HG02610 (cell line): ENCODE measurements at regions not wholly inside any gene's neighbourhood (a gene's known extent, or its start where the extent isn't known, plus 50 kb on each side); places are given as distances from the start of the nearest gene placed in this dataset.

Source experiments
- ATAC-seq: cut with Tn5 transposase; IDR thresholded peaks from one replicate; pipeline ENCODE4 v1.9.1; 2021; ENCODE audit warnings: mild to moderate bottlenecking, moderate library complexity; ENCODE audit not compliant: unreplicated experiment

- no peak for ATAC-seq
Observed at GRCh38 chr18:78087338-78087737, 837.7 kb downstream of the GALR1 start.

- no peak for ATAC-seq
Observed at GRCh38 chr18:78090584-78090983, 840.9 kb downstream of the GALR1 start.

- no peak for ATAC-seq
Observed at GRCh38 chr18:78092901-78093300, 843.3 kb downstream of the GALR1 start.

GRCh38 chr18:78099979-78100588, 850.4 kb downstream of the GALR1 start:
- ATAC-seq = no peak

- ATAC-seq = no peak
Observed at GRCh38 chr18:78101091-78101490, 851.4 kb downstream of the GALR1 start.

- no peak for ATAC-seq
Observed at GRCh38 chr18:78102135-78102534, 852.5 kb downstream of the GALR1 start.

GRCh38 chr18:78105611-78106010, 856.0 kb downstream of the GALR1 start:
- no peak for ATAC-seq

- ATAC-seq = no peak
Observed at GRCh38 chr18:78106946-78107345, 857.3 kb downstream of the GALR1 start.

GRCh38 chr18:78107363-78107762, 857.7 kb downstream of the GALR1 start:
- ATAC-seq = no peak

GRCh38 chr18:78108554-78108953, 858.9 kb downstream of the GALR1 start:
- no peak for ATAC-seq

GRCh38 chr18:78113136-78113939, 863.7 kb downstream of the GALR1 start:
- ATAC-seq = no peak

- no peak for ATAC-seq
Observed at GRCh38 chr18:78113940-78114251, 864.2 kb downstream of the GALR1 start.

- no peak for ATAC-seq
Observed at GRCh38 chr18:78115896-78116561, 863.6 kb upstream of the SALL3 start.

GRCh38 chr18:78123144-78123909, 856.3 kb upstream of the SALL3 start:
- no peak for ATAC-seq

GRCh38 chr18:78123926-78124797, 855.5 kb upstream of the SALL3 start:
- ATAC-seq = no peak

GRCh38 chr18:78125206-78125896, 854.3 kb upstream of the SALL3 start:
- ATAC-seq = no peak

GRCh38 chr18:78126106-78126505, 853.5 kb upstream of the SALL3 start:
- no peak for ATAC-seq

- ATAC-seq = no peak
Observed at GRCh38 chr18:78126536-78126935, 853.1 kb upstream of the SALL3 start.

GRCh38 chr18:78127041-78127440, 852.6 kb upstream of the SALL3 start:
- no peak for ATAC-seq

- ATAC-seq = no peak
Observed at GRCh38 chr18:78128004-78128403, 851.6 kb upstream of the SALL3 start.
